HEK293T (cell line): ENCODE measurements at regions not wholly inside any gene's neighbourhood (a gene's known extent, or its start where the extent isn't known, plus 50 kb on each side); places are given as distances from the start of the nearest gene placed in this dataset.

Experiments
- ARNT ChIP-seq: fragments of 450-650 bp; IDR thresholded peaks from 2 replicates; pipeline ENCODE4 v1.6.1; 2017; ENCODE audit warnings: mild to moderate bottlenecking
- BHLHE40 ChIP-seq: fragments of 450-650 bp; IDR thresholded peaks from 2 replicates; pipeline ENCODE4 v1.6.1; 2016; ENCODE audit warnings: mild to moderate bottlenecking, moderate library complexity, borderline replicate concordance
- CTBP1 ChIP-seq: fragments of 450-650 bp; IDR thresholded peaks from 2 replicates; pipeline ENCODE4 v1.6.1; 2016; ENCODE audit warnings: borderline replicate concordance
- ELF4 ChIP-seq: fragments of 450-650 bp; IDR thresholded peaks from 2 replicates; pipeline ENCODE4 v1.6.1; 2017; ENCODE audit warnings: antibody characterized with exemption
- FOXA1 ChIP-seq: fragments of 450-650 bp; IDR thresholded peaks from 2 replicates; pipeline ENCODE4 v1.6.1; 2016; ENCODE audit warnings: mild to moderate bottlenecking
- L3MBTL2 ChIP-seq: fragments of 450-650 bp; conservative IDR thresholded peaks from 2 replicates; pipeline ENCODE4 v1.6.1; 2016; ENCODE audit warnings: mild to moderate bottlenecking
- NFRKB ChIP-seq: fragments of 450-650 bp; IDR thresholded peaks from 2 replicates; pipeline ENCODE4 v1.6.1; 2016; ENCODE audit warnings: mild to moderate bottlenecking, moderate library complexity
- PKNOX1 ChIP-seq: fragments of 450-650 bp; IDR thresholded peaks from 2 replicates; pipeline ENCODE4 v1.6.1; 2016
- SP1 ChIP-seq: fragments of 450-650 bp; IDR thresholded peaks from 2 replicates; pipeline ENCODE4 v1.6.1; 2017
- SUZ12 ChIP-seq: fragments of 450-650 bp; IDR thresholded peaks from 2 replicates; pipeline ENCODE4 v1.6.1; 2016; ENCODE audit warnings: mild to moderate bottlenecking
- TARDBP ChIP-seq: fragments of 450-650 bp; IDR thresholded peaks from 2 replicates; pipeline ENCODE4 v1.6.1; 2016
- ZNF384 ChIP-seq: fragments of 450-650 bp; IDR thresholded peaks from 2 replicates; pipeline ENCODE4 v1.6.1; 2016

- TF ChIP-seq BHLHE40 (no peak), NFRKB (no peak), CTBP1 (no peak), FOXA1 (no peak), SUZ12 (no peak), PKNOX1 (no peak), ELF4 (no peak), SP1 (no peak), L3MBTL2 (no peak), ARNT (no peak), ZNF384 (no peak), TARDBP (no peak)
These were observed 287.2 kb downstream of the RFPL4B start for GRCh38 chr6:112634376-112634775.
